HuH-7 (cell line): ENCODE measurements at regions not wholly inside any gene's neighbourhood (a gene's known extent, or its start where the extent isn't known, plus 50 kb on each side); places are given as distances from the start of the nearest gene placed in this dataset.

Experiments used
- DNase-seq: peaks from one replicate; pipeline ENCODE4 v3.0.0; 2011; ENCODE audit warnings: low spot score

DNA sequence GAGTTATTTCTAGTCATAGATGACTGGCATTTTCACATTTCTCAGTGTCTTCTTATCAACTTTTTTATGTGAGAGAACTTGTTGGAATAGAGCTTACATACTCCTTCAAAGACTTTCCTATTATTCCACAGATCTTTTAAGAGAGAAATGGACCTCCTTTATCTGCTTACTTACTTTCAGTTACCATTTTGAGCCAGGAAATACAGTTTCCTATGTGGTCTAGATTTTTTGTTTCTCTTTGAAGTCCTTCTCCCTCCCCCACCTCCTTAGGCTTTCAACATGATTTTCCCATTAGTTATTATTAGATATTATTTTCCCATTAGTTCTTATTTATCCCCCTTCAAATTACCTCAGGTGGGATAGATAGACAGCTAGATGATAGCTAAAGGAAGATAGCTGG, 289.1 kb upstream of the ITGA1 start:
- DNase-seq = no peak

DNA sequence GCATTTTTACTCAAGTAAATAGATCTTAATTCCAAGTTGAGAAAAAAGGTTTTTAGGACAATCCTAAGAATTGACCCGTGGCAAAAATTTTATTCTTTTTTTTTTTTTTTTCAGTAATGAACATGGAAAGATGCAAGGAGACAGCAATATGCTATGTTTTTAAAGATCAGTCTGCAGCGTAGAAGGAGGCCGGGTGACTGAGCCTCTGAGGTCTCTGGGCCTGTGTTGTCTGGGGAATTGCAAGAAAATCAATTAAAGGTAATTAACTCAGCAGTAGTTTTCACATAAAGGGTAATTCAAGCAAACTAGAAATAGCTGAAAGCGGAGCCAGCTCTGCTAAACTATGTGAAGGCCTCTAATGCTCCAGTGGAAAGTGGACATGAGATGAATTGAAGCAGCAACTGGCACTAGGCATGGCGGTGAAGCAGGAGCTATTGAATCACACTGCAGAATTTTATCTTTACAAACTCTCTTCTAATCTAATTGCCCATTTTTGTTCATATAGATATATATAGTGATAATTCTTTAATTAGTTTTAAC, 285.2 kb upstream of the ITGA1 start:
- DNase-seq = no peak

DNA sequence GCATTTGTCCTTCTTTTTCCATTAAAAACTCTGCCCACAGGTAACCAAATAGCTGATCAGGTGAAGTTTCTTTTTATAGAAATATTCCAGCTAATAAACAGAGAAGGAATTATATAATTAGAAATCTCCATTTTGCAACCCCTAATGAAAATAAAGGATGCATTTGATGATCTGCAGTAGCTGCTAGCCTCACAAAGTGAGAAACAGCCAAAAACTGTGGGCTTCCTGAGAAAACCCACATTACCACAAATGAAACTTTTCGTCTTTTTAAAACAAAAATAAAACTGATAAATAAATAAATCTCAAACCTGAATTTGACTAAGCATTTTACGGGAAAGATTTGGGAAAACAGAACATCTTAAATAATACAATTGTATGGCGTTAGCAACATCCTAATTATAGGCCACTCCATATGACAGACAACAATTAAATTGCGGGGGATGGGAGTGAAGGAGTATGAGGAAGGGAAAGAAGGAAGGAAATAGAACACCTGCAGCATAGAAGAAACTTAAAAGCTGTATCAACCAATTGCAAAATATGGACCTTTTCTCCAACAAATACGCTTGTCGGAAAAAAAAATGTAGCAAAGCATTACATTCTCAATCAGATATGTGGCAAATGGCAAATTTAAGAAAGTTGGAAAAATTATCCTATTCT, 283.0 kb upstream of the ITGA1 start:
- DNase-seq = no peak

DNA sequence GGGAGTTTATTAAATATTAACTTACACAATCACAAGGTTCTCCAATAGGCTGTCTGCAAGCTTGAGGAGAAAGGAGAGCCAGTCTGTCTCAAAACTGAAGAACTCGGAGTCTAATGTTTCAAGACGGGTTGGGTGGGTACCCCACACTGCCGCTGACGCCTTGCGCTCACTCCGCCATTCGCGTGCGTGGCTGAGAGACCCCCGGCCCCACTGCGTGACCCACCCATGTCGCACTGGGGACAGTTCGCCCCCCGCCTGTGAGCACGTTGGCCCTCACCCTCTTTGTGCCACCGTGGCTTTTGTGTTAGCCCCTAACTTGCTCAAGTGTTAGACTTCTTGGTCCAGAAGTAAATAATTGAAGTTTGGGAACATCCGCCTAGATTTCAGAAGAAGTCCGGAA, 270.0 kb upstream of the ITGA1 start:
- no peak for DNase-seq

DNA sequence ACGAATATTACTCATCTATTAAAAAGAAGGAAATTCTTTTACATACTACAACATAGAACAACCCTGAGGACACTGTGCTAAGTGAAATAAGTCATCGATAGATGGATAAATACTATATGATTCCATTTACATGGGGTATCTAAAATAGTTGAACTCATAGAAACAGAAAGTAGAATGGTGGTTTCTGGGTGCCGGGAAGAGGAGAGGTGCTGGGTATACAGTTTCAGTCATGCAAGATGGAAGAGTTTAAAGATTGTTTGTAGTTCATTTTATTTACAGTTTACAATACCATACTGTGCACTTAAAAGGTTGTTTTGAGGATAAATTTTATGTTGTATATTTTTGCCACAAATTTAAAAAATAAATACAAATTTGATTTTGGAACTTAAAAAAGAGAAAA, 267.5 kb upstream of the ITGA1 start:
- no peak for DNase-seq

DNA sequence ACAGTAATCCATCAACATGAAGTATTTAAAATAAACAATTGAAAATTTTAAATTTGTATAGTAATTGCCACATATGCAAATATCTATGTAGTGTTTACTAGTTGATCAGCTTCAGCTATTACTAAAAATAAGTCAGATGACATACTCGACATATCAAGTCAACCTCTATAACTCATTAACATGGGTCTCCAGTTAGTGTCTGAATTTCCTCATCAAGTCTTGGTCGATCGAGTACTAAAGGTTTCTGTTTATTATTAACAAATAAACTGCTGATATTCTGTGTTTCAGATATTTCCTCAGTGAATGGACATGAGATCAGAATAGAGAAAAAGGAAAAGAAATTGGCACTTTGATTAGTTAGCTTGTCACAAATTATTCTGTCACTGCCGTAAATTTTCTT, 266.5 kb upstream of the ITGA1 start:
- no peak for DNase-seq

DNA sequence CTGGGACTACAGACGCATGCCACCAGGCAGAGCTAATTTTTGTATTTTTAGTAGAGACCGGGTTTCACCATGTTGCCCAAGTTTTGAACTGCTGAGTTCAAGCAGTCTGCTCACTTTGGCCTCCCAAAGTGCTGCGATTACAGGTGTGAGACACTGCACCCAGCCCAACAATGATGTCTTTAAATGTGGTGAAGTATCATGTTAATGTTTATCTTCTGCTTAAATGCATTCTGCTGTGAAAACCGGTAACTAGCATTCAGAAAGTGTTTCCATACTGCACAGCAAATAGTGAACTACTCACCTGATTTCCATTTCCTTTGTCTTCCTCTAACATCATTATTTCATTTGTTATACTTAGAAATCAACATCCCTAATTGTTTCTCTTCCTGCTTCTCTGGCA, 264.0 kb upstream of the ITGA1 start:
- no peak for DNase-seq

DNA sequence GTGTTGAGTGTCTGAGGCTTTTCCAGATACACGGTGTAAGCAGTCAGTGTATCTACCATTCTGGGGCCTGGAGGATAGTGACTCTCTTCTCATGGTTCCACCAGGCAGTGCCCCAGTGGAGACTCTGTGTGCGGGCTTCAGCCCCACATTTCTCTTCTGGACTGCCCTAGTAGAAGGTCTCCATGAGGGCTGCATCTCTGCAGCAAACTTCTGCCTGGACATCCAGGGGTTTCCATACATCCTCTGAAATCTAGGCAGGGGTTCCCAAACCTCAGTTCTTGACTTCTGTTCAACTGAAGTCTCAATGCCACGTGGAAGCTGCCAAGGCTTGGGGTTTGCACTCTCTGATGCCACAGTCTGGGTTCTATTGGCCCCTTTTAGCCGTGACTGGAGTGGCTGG, 256.6 kb upstream of the ITGA1 start:
- DNase-seq = no peak

DNA sequence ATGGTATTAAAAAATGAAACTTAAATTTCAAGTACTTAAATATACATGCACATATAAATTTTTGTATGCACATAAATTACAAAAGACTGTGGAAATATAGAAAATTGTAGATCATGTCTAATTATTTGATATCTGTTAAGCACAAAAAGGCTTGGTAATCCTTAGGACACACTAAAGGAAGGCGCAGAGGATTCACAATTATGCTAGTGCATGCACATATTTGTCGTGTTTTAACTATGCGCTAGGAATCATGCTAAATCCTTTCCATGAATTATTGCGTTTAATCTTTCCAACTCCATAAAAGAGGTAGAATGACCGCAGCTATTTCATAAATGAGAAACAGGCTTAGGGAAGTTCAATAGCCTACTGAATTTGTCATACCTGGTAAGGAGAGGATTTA, 244.1 kb upstream of the ITGA1 start:
- DNase-seq = no peak

DNA sequence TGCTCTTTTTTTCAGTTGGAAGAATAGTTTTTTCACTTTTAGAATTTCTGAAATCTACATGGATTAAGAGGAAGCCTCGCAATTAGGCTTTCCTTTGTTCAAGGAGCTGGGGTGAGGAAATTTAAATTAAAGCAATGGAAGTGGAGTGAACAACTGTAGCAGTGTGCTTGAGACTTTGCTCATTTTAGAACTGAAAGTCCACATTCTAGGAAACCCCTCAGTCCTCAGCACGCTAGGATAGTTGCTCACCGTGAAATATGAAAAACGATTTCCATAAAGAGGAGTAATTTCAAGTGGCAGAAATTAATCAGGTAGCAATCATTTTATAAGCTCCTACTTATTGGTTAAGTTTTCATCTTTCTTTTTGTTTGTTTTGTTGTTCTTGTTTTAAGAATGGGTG, 243.0 kb upstream of the ITGA1 start:
- DNase-seq = no peak

DNA sequence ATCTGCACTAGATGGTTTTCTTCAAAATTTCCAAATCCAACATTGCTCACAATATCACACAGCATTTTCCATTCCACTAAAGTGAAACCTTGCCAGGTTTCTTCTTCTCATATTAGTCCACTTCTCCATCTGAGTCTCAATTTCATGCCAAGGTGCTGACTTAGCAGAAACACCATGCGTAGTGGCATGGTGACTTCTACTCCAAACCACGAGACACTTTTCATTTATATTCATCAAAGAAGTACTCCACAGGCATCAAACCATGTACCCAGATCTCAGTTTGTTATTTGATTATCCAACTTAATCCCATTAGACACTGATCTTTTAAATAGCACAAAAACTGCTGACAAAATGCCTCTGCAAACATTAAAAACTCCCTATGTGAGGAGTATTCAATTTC, 233.4 kb upstream of the ITGA1 start:
- no peak for DNase-seq

DNA sequence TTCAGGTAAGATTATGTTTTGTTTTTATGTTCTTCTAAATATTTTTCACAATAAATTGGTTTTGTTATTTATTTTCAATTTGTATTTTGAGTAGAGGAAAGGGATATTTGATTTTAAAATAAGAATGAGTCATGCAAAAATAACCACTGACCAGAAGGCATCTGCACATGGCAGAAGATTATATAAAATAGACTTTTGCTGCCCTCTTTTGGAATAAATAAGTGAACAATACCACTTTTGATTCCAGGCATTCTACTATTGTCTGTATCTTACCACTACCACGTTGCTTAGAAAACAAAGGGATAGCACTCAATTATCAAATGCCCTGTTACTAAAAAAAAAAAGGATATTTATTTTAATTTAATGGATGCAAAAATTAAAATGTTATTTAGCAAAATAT, 227.3 kb upstream of the ITGA1 start:
- DNase-seq = no peak

DNA sequence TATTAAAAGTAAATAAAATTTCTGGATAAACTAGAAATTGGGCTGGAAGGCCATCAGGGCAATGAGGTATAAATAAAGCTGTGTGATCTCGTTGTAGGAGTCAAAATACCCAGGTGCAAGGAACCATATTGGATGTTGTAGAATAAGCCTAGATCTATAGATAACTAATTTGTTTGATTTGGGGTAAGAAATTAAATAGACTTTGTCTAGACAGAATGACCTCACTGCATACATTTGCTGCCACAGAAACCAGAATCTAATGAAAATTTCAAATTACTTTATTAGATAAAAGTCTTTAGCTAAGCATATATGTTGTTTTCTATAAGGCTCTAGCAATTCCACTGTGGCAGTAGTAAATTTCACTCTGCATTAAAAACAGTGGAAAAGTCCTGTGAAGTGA, 225.2 kb upstream of the ITGA1 start:
- no peak for DNase-seq

DNA sequence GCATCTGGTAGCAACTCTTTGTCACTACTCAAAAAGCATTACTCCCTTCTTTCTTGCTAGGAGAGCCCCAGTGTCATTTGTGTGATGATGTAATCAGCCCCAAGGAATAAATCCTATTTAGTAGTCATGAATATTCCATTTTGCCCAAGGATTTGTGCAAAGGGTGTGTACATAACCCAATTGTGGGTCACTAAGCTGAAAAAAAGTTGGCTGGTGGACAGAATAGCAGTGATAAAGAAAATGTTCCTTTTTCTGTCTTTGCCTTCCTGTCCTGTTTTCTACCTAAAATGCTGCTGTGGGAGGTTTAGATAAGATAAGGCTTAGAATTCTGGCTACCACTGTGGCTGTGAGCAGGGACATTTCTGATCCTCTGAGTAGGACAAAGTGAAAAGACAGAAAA, 223.1 kb upstream of the ITGA1 start:
- no peak for DNase-seq

DNA sequence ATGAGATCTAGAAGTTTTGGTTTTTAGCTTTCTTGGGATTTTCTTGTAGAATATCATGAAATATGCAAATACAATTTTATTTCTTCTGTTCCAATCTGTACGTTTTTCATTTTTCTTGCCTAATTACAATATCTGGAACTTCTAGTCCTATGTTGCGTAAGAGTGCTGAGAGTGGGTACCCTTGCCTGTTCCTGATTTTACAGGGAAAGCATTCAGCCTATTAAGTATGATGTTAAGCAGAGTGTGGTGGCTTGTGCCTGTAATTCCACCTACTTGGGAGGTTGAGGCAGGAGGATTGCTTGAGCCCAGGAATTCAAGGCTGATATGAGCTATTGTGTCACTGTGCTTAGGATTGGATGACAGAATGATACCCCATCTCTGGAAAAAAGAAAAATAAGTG, 210.2 kb upstream of the ITGA1 start:
- no peak for DNase-seq

DNA sequence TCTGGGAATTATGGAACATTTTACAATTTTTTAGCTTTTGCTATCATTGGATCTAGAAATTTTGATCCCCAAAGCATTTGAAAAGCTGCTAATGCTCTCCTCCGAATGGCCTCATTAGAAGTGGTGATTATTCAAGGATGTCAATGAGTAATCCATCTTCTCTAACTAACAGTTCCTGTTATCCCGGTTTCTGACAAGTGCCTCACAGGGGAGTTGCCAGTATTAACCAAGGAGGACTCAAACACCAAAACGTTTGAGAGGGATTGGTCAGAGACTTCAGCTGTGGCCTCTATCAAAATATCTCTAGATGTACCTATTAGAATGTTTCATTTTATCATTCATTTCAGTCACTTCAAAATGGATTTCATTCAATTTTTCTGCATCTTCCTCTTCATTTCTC, 208.3 kb upstream of the ITGA1 start:
- DNase-seq = no peak

DNA sequence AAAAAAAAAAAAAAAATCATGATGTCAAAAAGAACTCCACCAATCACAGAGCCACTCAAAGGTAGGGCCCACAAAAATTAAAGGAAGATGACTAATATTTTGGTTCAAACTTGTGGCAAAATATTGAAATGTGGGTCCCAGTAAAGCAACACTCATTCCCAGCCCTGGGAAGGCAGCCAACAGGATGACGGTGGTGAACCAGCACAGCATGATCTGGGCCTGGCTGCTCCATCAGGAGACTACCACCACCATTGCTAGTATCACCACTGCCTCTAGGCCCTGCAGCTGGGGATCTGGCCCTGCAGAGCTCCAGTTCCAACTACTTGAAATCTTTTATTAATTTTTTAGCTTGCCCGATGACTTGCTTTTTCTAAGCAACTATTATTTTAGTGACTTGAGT, 206.8 kb upstream of the ITGA1 start:
- no peak for DNase-seq

DNA sequence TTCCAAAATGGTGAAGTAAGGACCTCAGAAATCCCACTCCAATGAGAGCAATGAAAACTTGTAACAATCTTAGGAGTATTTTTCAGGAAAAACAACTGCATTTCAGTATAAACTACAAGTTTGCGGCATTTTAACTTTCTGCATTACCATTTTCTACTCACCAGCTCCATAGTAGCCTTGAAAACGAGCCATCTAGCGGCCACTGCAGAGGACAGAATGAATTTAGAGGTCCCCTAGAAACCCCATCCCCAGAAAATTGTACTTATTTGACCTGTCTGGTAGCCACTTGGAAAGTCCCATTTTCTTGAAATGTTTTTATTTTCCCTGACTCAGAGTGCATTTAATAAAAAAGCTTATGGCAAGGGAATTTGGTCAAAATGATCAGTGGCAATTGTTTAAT, 205.4 kb upstream of the ITGA1 start:
- DNase-seq = no peak

DNA sequence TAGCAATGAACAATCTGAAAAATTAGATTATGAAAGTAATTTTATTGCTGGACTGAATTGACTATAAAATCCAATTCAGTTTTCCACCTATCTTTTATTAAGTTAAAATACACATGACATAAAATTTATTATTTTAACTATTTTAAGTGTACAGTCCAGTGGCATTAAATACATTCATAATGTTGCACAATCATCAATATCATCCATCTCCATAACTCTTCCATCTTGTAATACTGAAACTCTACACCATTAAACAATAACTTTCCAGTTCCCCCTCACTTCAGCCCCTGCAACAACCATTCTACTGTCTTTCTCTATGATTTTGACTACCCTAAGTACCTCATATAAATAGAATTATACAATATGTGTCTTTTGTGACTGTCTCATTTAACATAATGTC, 200.6 kb upstream of the ITGA1 start:
- no peak for DNase-seq

DNA sequence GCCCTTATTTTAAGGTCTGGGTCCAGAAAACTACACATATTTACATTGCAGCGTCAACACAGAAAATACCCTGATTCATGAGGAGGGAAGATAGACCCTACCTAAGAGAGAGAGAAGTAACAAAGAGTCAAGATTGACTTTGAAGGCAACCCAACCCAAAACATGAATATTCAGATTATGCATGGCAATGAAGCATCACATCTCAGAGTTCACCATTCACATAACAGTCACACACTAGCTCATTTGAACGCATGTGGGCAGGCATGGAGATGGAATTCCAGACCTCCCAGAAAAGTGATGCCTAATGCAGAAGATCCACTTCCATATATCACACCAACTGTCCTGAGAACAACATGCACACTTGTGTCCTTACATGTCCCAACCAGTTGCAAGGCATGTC, 190.1 kb upstream of the ITGA1 start:
- no peak for DNase-seq

DNA sequence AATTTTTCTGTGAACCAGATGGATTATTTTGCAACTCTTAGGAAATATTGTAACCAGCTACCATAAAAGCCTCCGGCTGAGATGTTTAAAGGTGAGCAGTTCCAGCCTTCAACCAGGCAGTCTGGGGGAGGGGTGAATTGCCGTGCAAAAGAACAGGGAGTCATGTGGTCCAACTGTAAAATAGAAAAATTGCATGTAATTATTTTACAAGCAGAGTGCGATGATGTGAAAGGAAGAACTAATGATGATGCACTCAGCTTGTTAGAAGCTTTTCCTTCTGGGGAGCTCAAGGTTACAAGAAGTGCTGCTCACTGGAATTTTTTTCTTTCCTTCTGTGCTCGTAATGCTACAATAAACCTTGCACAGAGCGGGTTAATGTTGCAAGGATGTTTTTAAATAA, 188.7 kb upstream of the ITGA1 start:
- no peak for DNase-seq

DNA sequence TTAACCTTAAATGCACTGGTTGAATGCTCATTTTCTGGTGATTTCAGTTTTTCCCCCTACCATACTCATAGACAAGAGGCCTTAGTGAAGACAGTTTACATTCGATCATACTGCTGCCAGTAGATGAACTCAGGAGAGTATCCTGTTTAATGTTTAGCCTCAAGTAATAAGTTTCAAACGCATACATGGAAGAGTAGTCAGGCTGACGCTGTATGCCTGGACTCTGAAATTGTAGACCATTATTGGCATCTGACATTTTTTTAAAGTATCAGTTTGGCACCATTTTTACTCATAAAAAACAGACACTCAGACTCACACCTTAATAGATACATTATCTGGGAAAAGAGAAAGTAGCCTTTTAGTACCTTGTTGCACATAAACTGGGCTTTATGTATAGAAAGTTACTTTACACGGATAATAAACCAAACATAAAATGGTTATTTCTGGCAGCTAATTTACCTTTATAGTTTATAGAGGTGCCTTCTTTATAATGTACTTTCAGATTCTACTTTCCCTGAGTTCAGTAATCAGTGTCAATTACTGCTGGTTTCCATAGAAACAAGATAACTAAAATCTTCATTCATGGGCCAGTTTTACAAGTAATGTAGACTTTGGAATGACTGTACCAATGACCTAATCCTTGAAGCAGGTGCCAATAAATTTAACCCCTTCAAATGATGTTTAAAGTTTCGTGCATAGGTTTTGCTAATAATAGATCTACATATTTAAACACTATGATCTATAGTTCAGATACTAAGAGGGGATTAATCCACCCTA, 183.8 kb upstream of the ITGA1 start:
- no peak for DNase-seq

DNA sequence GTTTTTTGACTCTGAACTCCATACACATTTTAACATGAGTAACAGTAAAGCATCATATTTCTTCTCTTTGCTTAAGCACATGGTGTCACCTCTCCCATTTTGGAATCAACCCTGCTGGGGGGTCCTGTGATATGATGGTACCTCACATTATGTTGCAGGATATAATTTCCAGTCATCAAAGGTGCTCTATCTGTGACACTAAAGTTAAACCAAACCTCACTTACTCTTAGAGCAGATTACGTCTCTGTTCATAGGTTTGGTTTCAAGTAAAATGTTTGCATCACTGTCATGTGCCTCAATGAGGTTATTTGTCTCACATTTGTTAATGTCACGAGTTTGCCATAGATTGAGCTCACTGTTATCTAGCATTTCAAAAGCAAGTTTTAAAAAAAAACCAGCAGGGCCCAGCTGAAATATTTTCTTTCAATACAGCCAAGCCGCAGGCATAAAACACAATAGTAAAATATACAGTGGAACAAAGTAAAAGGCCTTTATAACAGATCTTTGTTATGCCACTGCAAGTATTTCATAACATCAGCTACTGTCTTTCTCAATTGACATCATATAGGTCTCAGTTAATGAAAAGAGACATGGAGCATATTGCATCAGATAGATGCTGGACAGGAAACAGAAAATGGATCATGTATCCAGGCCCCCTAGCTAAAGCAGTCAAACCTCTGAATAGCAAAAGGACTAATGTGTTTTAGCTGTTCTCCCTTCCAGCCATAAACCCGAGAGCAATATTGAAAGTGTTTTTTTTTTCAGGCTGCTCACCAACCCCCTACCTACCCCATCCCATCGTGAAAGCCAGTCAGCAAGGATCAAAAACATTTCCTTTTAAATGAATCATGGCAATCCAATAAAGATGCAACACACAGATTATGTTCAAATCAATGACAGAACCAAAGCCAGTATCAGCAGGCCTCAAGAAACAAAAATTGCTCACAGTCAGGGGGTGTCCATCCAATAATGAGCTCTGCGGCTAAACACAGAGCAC, 182.1 kb upstream of the ITGA1 start:
- DNase-seq = no peak
